Natural killer cell (primary cell): ENCODE measurements at regions not wholly inside any gene's neighbourhood (a gene's known extent, or its start where the extent isn't known, plus 50 kb on each side); places are given as distances from the start of the nearest gene placed in this dataset.

Experiments used
- ATAC-seq, 3 donors: fragments of 150-1000 bp in 2 of 3; fragments of 200-7000 bp in 1 of 3; cut with Tn5 transposase; 1 replicate in 1 of 3; 2 replicates in 2 of 3; pipeline ENCODE4 v1.10.0; 2021; ENCODE audit warnings: mild to moderate bottlenecking in 2 of 3, moderate library complexity in 2 of 3
- DNase-seq, 2 donors: peaks; one replicate each; pipeline versions ENCODE4 v3.0.0 to v3.0.0-alpha.2; 2013 to 2021; ENCODE audit warnings: mixed read lengths in 1 of 2
- H3K27ac ChIP-seq: one replicate; pipeline ENCODE4 v1.5.1; 2013; ENCODE audit warnings: mild to moderate bottlenecking, low read length
- H3K27me3 ChIP-seq: one replicate; pipeline ENCODE4 v1.6.1; 2013; ENCODE audit warnings: low read length; ENCODE audit not compliant: control insufficient read depth, insufficient read depth
- H3K36me3 ChIP-seq: one replicate; pipeline ENCODE4 v1.6.1; 2013; ENCODE audit warnings: low read length; ENCODE audit not compliant: control insufficient read depth, insufficient read depth
- H3K4me1 ChIP-seq: one replicate; pipeline ENCODE4 v1.6.1; 2013; ENCODE audit warnings: low read length; ENCODE audit not compliant: control insufficient read depth, insufficient read depth
- H3K4me3 ChIP-seq: one replicate; pipeline ENCODE4 v1.5.1; 2013; ENCODE audit warnings: low read length
- H3K9me3 ChIP-seq: one replicate; pipeline ENCODE4 v1.6.1; 2013; ENCODE audit warnings: low read length; ENCODE audit not compliant: control insufficient read depth, insufficient read depth
- H3K27ac Mint-ChIP-seq, 2 donors: one replicate each; pipeline ENCODE4 v1.8.0; 2022; ENCODE audit warnings: mild to moderate bottlenecking in 2 of 2, mixed read lengths in 2 of 2, moderate library complexity in 1 of 2
- H3K27me3 Mint-ChIP-seq, 2 donors: one replicate each; pipeline ENCODE4 v1.8.0; 2022; ENCODE audit warnings: low read depth in 2 of 2, mixed read lengths in 2 of 2
- H3K36me3 Mint-ChIP-seq: one replicate; pipeline ENCODE4 v1.8.0; 2022; ENCODE audit warnings: mixed read lengths
- H3K4me1 Mint-ChIP-seq, 2 donors: one replicate each; pipeline ENCODE4 v1.8.0; 2022; ENCODE audit warnings: mixed read lengths in 2 of 2
- H3K4me3 Mint-ChIP-seq: one replicate; pipeline ENCODE4 v1.8.0; 2022; ENCODE audit warnings: mild to moderate bottlenecking, moderate library complexity, mixed read lengths
- H3K9me3 Mint-ChIP-seq, 2 donors: one replicate each; pipeline ENCODE4 v1.8.0; 2022; ENCODE audit warnings: mixed read lengths in 2 of 2
- CTCF ChIP-seq: fragments of 200-600 bp; IDR thresholded peaks from one replicate; pipeline ENCODE4 v1.8.0; 2022; ENCODE audit warnings: antibody characterized with exemption
- WGBS: methylation state at CpG from one replicate; pipeline ENCODE4 v1.1.7; 2013; ENCODE audit warnings: missing lambda C conversion rate; ENCODE audit not compliant: insufficient coverage; 5-methylcytosine and 5-hydroxymethylcytosine counted together
- intact Hi-C: fragments of 100-400 bp; cut with micrococcal nuclease; formaldehyde crosslinking; loops from one replicate; pipeline ENCODE4 v1.14.2; 2022

DNA sequence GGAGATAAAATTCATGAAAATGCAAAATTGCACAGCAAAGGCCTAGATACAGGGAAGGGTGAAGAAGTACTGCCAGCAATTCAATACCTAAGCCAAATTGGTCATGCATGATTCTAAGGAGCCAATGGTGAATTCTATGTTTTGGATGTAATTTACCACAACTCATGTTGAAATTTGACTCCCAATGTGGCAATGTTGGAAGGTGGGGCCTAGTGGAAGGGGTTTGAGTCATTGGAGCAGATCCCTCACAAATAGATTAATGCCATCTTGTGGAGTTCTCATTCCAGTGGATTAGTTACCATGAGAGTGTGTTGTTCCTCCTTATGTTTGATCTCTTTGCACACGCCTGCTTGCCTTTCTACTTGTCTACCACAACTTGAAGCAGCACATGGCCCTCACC lies 194.0 kb upstream of the ALG10 start:
- H3K4me3 Mint-ChIP-seq: no peak overlapping the region
- H3K27me3 ChIP-seq: no peaks in the 10 kb centered on the region
- intact Hi-C loops: no loop called here
- no peak overlapping the region for H3K27ac Mint-ChIP-seq
- no peak overlapping the region for H3K4me3 ChIP-seq
- H3K9me3 ChIP-seq: no peaks in the 10 kb centered on the region
- no peaks in the 10 kb centered on the region for H3K27me3 Mint-ChIP-seq
- no peaks in the 10 kb centered on the region for H3K36me3 Mint-ChIP-seq
- no peak for TF ChIP-seq CTCF
- DNase-seq: no peak
- H3K4me1 Mint-ChIP-seq: no peaks in the 10 kb centered on the region
- 38% methylated on average over 1 of the region's 1 CpG for WGBS
- H3K4me1 ChIP-seq: no peaks in the 10 kb centered on the region
- no peaks in the 10 kb centered on the region for H3K36me3 ChIP-seq
- ATAC-seq: no peak
- peaks cover 8 to 13% of the 10 kb centered on the region in 2 donors for H3K9me3 Mint-ChIP-seq
- no peak overlapping the region for H3K27ac ChIP-seq

- Histone ChIP-seq H3K27ac (no peak overlapping the region), H3K4me3 (no peak overlapping the region), H3K27me3 (no peaks in the 10 kb centered on the region), H3K36me3 (no peaks in the 10 kb centered on the region), H3K9me3 (no peaks in the 10 kb centered on the region), H3K4me1 (no peaks in the 10 kb centered on the region)
- Mint-ChIP-seq H3K9me3 (peaks cover 9 to 13% of the 10 kb centered on the region in 2 donors), H3K4me3 (no peak overlapping the region), H3K27ac (no peak overlapping the region), H3K27me3 (no peaks in the 10 kb centered on the region), H3K4me1 (no peaks in the 10 kb centered on the region), H3K36me3 (no peaks in the 10 kb centered on the region)
- TF ChIP-seq CTCF: no peak
- ATAC-seq (no peak), DNase-seq (no peak)
- intact Hi-C loops: no loop called here
- 89% methylated on average over 2 of the region's 2 CpGs for WGBS
These were observed 192.2 kb upstream of the ALG10 start for GRCh38 chr12:33830070-33830469.

- H3K4me3 Mint-ChIP-seq: no peak overlapping the region
- H3K4me1 ChIP-seq: no peaks in the 10 kb centered on the region
- H3K4me1 Mint-ChIP-seq: no peaks in the 10 kb centered on the region
- H3K36me3 ChIP-seq: no peaks in the 10 kb centered on the region
- H3K9me3 ChIP-seq: no peaks in the 10 kb centered on the region
- no peak for TF ChIP-seq CTCF
- peaks cover 12 to 18% of the 10 kb centered on the region in 2 donors for H3K9me3 Mint-ChIP-seq
- intact Hi-C loops: no loop called here
- no peak overlapping the region for H3K27ac Mint-ChIP-seq
- DNase-seq (no peak), ATAC-seq (no peak)
- WGBS: 50% methylated on average over 1 of the region's 3 CpGs
- no peak overlapping the region for H3K27ac ChIP-seq
- no peaks in the 10 kb centered on the region for H3K27me3 ChIP-seq
- no peaks in the 10 kb centered on the region for H3K27me3 Mint-ChIP-seq
- no peak overlapping the region for H3K4me3 ChIP-seq
- peaks cover 7% of the 10 kb centered on the region for H3K36me3 Mint-ChIP-seq
These were observed 189.4 kb upstream of the ALG10 start for GRCh38 chr12:33832900-33833299.

DNA sequence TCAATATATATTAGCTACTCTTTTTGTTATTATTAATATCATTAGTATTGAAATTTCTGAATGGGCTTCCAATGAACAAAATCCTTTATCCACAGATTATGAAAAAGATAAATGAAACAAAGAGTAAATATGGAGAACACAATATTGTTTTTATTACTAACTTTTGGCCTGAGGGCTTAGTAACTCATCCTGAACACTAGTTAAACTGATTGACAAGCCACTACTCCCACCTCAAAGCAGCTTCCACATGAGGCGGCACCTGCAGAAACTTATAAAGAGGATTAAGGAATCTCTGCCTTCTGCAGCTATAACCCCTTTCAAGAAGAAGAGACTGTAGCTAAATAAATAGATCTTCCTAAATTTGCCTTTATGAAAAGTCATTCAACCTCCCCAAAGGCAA lies 187.6 kb upstream of the ALG10 start:
- H3K27ac Mint-ChIP-seq: no peak overlapping the region
- H3K27ac ChIP-seq: no peak overlapping the region
- no peak for TF ChIP-seq CTCF
- H3K36me3 Mint-ChIP-seq: peaks cover 7% of the 10 kb centered on the region
- WGBS: 80% methylated on average over 1 of the region's 1 CpG
- no peaks in the 10 kb centered on the region for H3K36me3 ChIP-seq
- ATAC-seq (no peak), DNase-seq (no peak)
- H3K9me3 ChIP-seq: no peaks in the 10 kb centered on the region
- no peak overlapping the region for H3K4me3 ChIP-seq
- peaks cover 15 to 16% of the 10 kb centered on the region in 2 donors for H3K9me3 Mint-ChIP-seq
- H3K27me3 Mint-ChIP-seq: no peaks in the 10 kb centered on the region
- H3K4me3 Mint-ChIP-seq: no peak overlapping the region
- intact Hi-C loops: no loop called here
- H3K4me1 ChIP-seq: no peaks in the 10 kb centered on the region
- H3K27me3 ChIP-seq: no peaks in the 10 kb centered on the region
- H3K4me1 Mint-ChIP-seq: no peaks in the 10 kb centered on the region
